ENCODE measurements at regions not wholly inside any gene's neighbourhood (a gene's known extent, or its start where the extent isn't known, plus 50 kb on each side); places are given as distances from the start of the nearest gene placed in this dataset.

DNA sequence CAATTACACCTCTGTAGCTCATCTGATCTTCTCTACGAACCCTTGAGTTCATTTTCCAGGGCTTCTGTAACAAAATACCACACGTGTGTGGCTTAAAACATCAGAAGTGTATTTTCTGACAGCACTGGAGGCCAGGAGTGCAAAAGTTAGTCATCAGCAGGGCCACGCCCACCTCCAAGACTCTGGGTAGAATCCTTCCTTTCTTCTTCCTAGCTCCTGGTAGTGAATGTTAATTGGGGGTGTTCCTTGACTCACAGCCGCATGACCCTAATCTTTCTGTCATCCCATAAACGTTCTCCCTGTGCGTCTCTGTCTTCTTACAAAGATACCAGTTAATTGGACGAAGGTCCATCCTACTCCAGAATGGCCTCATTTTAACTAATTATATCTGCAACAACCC lies 115.0 kb downstream of the TRIML1 start:
- Histone ChIP-seq H3K4me2 (ENCODE audit: low read depth, low read length) (no peak overlapping the region), H3K14ac (replicated peaks; ENCODE audit: low read depth, low read length) (no peak overlapping the region), H4K20me1 (ENCODE audit: insufficient read depth, low read length) (no peaks in the 10 kb centered on the region), H4K91ac (ENCODE audit: insufficient read depth, low read depth, low read length) (no peak overlapping the region), H3K36me3 (ENCODE audit: control insufficient read depth, insufficient read depth, low read length) (no peaks in the 10 kb centered on the region), H3K79me1 (ENCODE audit: low read depth in 1 of 2, low read length in 2 of 2) (no peaks in the 10 kb centered on the region), H2AK5ac (ENCODE audit: low read depth, low read length) (no peak overlapping the region), H2BK5ac (ENCODE audit: low read depth, low read length, poor library complexity, severe bottlenecking) (no peak overlapping the region), H3K27ac (ENCODE audit: insufficient read depth, low read length) (no peak overlapping the region), H2BK120ac (ENCODE audit: low read depth, low read length) (no peak overlapping the region), H3K9me3 (ENCODE audit: control insufficient read depth, insufficient read depth, low read length) (no peaks in the 10 kb centered on the region), H3K4me1 (ENCODE audit: control insufficient read depth, insufficient read depth, low read length) (no peaks in the 10 kb centered on the region; the same call in 1 of the 2 replicates), H3K27me3 (ENCODE audit: control insufficient read depth, insufficient read depth, low read length) (no peaks in the 10 kb centered on the region), H3K18ac (ENCODE audit: low read depth, low read length) (no peak overlapping the region), H3K4me3 (ENCODE audit: insufficient read depth, low read depth, low read length) (no peak overlapping the region), H2AK9ac (replicated peaks; ENCODE audit: low read depth, low read length, poor library complexity) (no peak overlapping the region), H3K9ac (ENCODE audit: low read depth, low read length) (no peak overlapping the region), H2AFZ (replicated peaks; ENCODE audit: low read length, poor library complexity) (no peak overlapping the region), H2BK20ac (ENCODE audit: low read depth, low read length) (no peak overlapping the region), H2BK15ac (ENCODE audit: low read depth, low read length) (no peak overlapping the region), H3K9me1 (ENCODE audit: insufficient read depth, low read length) (no peaks in the 10 kb centered on the region), H3K56ac (ENCODE audit: extremely low read depth, insufficient read depth, low read length) (no peak overlapping the region), H3K23ac (ENCODE audit: low read depth, low read length) (no peak overlapping the region), H4K8ac (ENCODE audit: low read depth in 2 of 2, low read length in 2 of 2) (no peak overlapping the region), H3K4ac (ENCODE audit: low read depth, low read length) (no peak overlapping the region), H4K5ac (ENCODE audit: low read depth, low read length) (no peak overlapping the region)
- no CpG with 5 or more reads among the region's 7 CpGs for WGBS, 2 experiments (ENCODE audit: extremely low coverage in 2 of 2, insufficient read length in 1 of 2)
- ChIA-PET CTCF (interaction anchor here (1.6 kb wide), 1 partner anchor 12 kb away, joined by 3 read pairs; no protein-coding TSS in a partner anchor), POLR2A (ENCODE audit: unreplicated experiment) (no interaction called here)
- in situ Hi-C loops (cut with MboI; ENCODE audit: low sequenced_read_pairs) = no loop called here
- BruUV-seq (replicated peaks) = no TSS peak
- DNase-seq (peak; percentile 16), ATAC-seq (ENCODE audit: low read depth) (no peak)
- TF ChIP-seq SMC3 (IDR thresholded peaks at IDR 0.05; ENCODE audit: low read depth, low read length) (no peak), CHD1 (IDR thresholded peaks at IDR 0.05; ENCODE audit: low read depth, low read length) (no peak), RFX5 (IDR thresholded peaks at IDR 0.05; ENCODE audit: low read depth, low read length) (no peak), RAD21 (IDR thresholded peaks at IDR 0.05; ENCODE audit: low read length) (no peak)
- intact Hi-C loops (cut with micrococcal nuclease) = no loop called here
- dilution Hi-C loops (cut with HindIII; ENCODE audit: low sequenced_read_pairs, unreplicated experiment) = no loop called here

All from IMR-90 (cell line).